Liver (tissue), 3 donors: ENCODE measurements at regions not wholly inside any gene's neighbourhood (a gene's known extent, or its start where the extent isn't known, plus 50 kb on each side); places are given as distances from the start of the nearest gene placed in this dataset.

Source experiments
- CTCF ChIP-seq: fragments of 150-350 bp; IDR thresholded peaks from 2 replicates; pipeline ENCODE4 v1.5.1; 2017; ENCODE audit warnings: improper control_type of control experiment, low read depth, low read length; ENCODE audit not compliant: missing input control
- GABPA ChIP-seq, 2 donors: IDR thresholded peaks in 1 of 2; conservative IDR thresholded peaks in 1 of 2; 2 replicates each; pipeline ENCODE4 v1.6.1; 2016; ENCODE audit warnings: antibody characterized with exemption in 2 of 2, mild to moderate bottlenecking in 1 of 2, moderate library complexity in 1 of 2
- TF ChIP-seq, protein P1 (sequence below): IDR thresholded peaks from 2 replicates; pipeline ENCODE4 v1.6.1; 2016; ENCODE audit warnings: antibody characterized with exemption, mild to moderate bottlenecking
- donor health status: healthy.
- donor health status: healthy.

DNA sequence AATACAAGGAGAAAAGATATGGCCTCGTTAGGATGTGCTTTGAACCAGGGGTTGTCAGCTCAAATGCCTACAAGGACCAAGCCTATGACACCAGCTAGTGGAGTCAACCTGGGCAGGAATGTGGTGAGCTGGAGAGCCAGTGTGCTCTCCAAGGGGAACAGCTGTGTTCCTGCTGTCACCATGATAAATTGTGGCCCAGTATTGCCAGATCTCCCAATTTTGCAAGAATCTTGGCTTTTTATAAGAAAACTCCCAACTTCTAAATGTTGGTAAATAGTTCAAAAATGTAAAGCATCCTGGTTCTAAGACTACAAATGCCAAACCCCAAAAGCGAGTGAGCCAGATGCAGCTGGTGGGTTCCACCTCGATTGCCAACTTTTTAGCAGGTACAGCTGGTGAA lies 391.1 kb downstream of the PLPP3 start:
- TF ChIP-seq, protein P1, sequence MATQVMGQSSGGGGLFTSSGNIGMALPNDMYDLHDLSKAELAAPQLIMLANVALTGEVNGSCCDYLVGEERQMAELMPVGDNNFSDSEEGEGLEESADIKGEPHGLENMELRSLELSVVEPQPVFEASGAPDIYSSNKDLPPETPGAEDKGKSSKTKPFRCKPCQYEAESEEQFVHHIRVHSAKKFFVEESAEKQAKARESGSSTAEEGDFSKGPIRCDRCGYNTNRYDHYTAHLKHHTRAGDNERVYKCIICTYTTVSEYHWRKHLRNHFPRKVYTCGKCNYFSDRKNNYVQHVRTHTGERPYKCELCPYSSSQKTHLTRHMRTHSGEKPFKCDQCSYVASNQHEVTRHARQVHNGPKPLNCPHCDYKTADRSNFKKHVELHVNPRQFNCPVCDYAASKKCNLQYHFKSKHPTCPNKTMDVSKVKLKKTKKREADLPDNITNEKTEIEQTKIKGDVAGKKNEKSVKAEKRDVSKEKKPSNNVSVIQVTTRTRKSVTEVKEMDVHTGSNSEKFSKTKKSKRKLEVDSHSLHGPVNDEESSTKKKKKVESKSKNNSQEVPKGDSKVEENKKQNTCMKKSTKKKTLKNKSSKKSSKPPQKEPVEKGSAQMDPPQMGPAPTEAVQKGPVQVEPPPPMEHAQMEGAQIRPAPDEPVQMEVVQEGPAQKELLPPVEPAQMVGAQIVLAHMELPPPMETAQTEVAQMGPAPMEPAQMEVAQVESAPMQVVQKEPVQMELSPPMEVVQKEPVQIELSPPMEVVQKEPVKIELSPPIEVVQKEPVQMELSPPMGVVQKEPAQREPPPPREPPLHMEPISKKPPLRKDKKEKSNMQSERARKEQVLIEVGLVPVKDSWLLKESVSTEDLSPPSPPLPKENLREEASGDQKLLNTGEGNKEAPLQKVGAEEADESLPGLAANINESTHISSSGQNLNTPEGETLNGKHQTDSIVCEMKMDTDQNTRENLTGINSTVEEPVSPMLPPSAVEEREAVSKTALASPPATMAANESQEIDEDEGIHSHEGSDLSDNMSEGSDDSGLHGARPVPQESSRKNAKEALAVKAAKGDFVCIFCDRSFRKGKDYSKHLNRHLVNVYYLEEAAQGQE: no peak
- TF ChIP-seq GABPA (IDR thresholded peaks at IDR 0.05 in 1 of 2, conservative IDR thresholded peaks at IDR 0.05 in 1 of 2) (no peak), CTCF (no peak)
